HEK293T (cell line): ENCODE measurements at regions not wholly inside any gene's neighbourhood (a gene's known extent, or its start where the extent isn't known, plus 50 kb on each side); places are given as distances from the start of the nearest gene placed in this dataset.

Experiments
- BHLHE40 ChIP-seq: fragments of 450-650 bp; IDR thresholded peaks from 2 replicates; pipeline ENCODE4 v1.6.1; 2016; ENCODE audit warnings: mild to moderate bottlenecking, moderate library complexity, borderline replicate concordance
- FOXK2 ChIP-seq: fragments of 450-650 bp; IDR thresholded peaks from 2 replicates; pipeline ENCODE4 v1.6.1; 2016; ENCODE audit warnings: mild to moderate bottlenecking
- FOXM1 ChIP-seq: fragments of 450-650 bp; IDR thresholded peaks from 2 replicates; pipeline ENCODE4 v1.6.1; 2017; ENCODE audit warnings: mild to moderate bottlenecking, borderline replicate concordance
- LEF1 ChIP-seq: fragments of 450-650 bp; IDR thresholded peaks from 2 replicates; pipeline ENCODE4 v1.6.1; 2017; ENCODE audit warnings: mild to moderate bottlenecking, borderline replicate concordance
- SUZ12 ChIP-seq: fragments of 450-650 bp; IDR thresholded peaks from 2 replicates; pipeline ENCODE4 v1.6.1; 2016; ENCODE audit warnings: mild to moderate bottlenecking

DNA sequence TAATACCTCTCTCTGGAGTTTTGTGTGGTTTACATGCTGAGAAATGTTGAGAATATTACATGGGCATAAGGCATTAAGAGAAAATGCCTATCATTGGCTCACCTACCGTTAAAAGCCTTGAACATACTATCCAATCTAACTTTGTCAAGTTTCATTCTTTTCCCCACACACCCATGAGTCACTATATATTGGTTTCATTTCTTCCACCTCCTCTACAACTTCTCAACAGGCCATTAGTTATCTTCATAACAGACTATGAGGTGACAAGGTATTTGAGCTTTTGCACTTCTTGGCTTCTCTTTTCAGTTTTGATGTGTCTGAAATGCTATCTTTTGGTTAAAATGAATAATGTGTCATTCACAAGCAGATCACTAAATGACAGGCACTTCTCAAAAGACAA, 288.0 kb downstream of the KCNN2 start:
- TF ChIP-seq LEF1 (no peak), BHLHE40 (no peak), FOXK2 (no peak), SUZ12 (no peak), FOXM1 (no peak)
